ENCODE measurements at regions not wholly inside any gene's neighbourhood (a gene's known extent, or its start where the extent isn't known, plus 50 kb on each side); places are given as distances from the start of the nearest gene placed in this dataset.

GRCh38 chr14:89474464-89474863 lies 57.4 kb upstream of the FOXN3 start:
- no peaks in the 10 kb centered on the region for H3K9me1 ChIP-seq (ENCODE audit: control insufficient read depth, insufficient read depth, low read length)
- H3K4me2 ChIP-seq (ENCODE audit: insufficient read depth, low read length), result no peak overlapping the region
- no peak overlapping the region for H3K27ac ChIP-seq (ENCODE audit: extremely low read depth, low read depth, low read length)
- H3K4me3 ChIP-seq, result no peak overlapping the region
- DNase-seq (ENCODE audit: extremely low read depth in 1 of 4, low spot score in 3 of 4) (no peak), FAIRE-seq (no peak), ATAC-seq (no peak)
- POLR2A ChIA-PET, result no interaction called here
- intact Hi-C loops (cut with micrococcal nuclease), result no loop called here
- H3K4me1 ChIP-seq (replicated peaks in 1 of 2; ENCODE audit: control insufficient read depth in 2 of 2, insufficient read depth in 2 of 2, low read length in 2 of 2), result peaks cover 2 to 14% of the 10 kb centered on the region in 2 experiments; a peak in 4 of 5 replicates
- H3K27me3 ChIP-seq (ENCODE audit: control insufficient read depth in 2 of 2, insufficient read depth in 2 of 2, low read length in 2 of 2), result no peaks in the 10 kb centered on the region
- H3K9me3 ChIP-seq (replicated peaks; ENCODE audit: control insufficient read depth, insufficient read depth, low read depth, low read length), result no peaks in the 10 kb centered on the region
- CTCF ChIA-PET (ENCODE audit: low intra/inter-chr PET ratio), result no interaction called here
- H2AFZ ChIP-seq (ENCODE audit: low read depth, low read length), result no peak overlapping the region
- TF ChIP-seq ZNF384 (IDR thresholded peaks at IDR 0.05; ENCODE audit: low read depth, low read length) (no peak), FUS (optimal IDR thresholded peaks at IDR 0.05; ENCODE audit: low read depth, low read length) (no peak), MAFK (IDR thresholded peaks at IDR 0.05; ENCODE audit: low read length) (no peak), NFE2 (IDR thresholded peaks at IDR 0.05; ENCODE audit: low read depth) (no peak), ZBTB1 (CRISPR knock-in tag; IDR thresholded peaks at IDR 0.05; ENCODE audit: borderline replicate concordance, low read depth) (no peak), CBX5 (IDR thresholded peaks at IDR 0.05; ENCODE audit: borderline replicate concordance, low read depth) (no peak), SRSF3 (IDR thresholded peaks at IDR 0.05; ENCODE audit: insufficient read depth, low read length) (no peak), ZC3H4 (CRISPR knock-in tag; IDR thresholded peaks at IDR 0.05; ENCODE audit: borderline replicate concordance) (no peak), ZFPM2 (CRISPR knock-in tag; IDR thresholded peaks at IDR 0.05) (no peak), SIN3B (IDR thresholded peaks at IDR 0.05; ENCODE audit: low read depth) (no peak), JUNB (CRISPR knock-in tag; conservative IDR thresholded peaks at IDR 0.05) (no peak), CREM (IDR thresholded peaks at IDR 0.05; ENCODE audit: low read depth) (no peak), KAT8 (IDR thresholded peaks at IDR 0.05; ENCODE audit: low read depth) (no peak), ZNF318 (IDR thresholded peaks at IDR 0.05; ENCODE audit: borderline replicate concordance in 1 of 2, low read depth in 1 of 2) (no peak), CBX2 (IDR thresholded peaks at IDR 0.05; ENCODE audit: insufficient read depth, low read length, poor library complexity, severe bottlenecking) (no peak)
- BruUV-seq (replicated peaks), result no TSS peak
- peaks cover 3% of the 10 kb centered on the region; the same call in 1 of the 2 replicates for H4K20me1 ChIP-seq (replicated peaks; ENCODE audit: control insufficient read depth, insufficient read depth, low read length)
- WGBS (ENCODE audit: insufficient coverage, low coverage, missing lambda C conversion rate), result 31% methylated on average over 4 of the region's 4 CpGs
- H3K9ac ChIP-seq (ENCODE audit: insufficient read depth in 1 of 2, low read depth in 2 of 2, low read length in 2 of 2), result no peak overlapping the region
- in situ Hi-C loops (cut with MboI), result no loop called here
- H3K36me3 ChIP-seq (ENCODE audit: control insufficient read depth, insufficient read depth, low read length), result no peaks in the 10 kb centered on the region
- no peaks in the 10 kb centered on the region for H3K79me2 ChIP-seq (ENCODE audit: control insufficient read depth, insufficient read depth, low read length)
